GM23338 (cell line): ENCODE measurements at regions not wholly inside any gene's neighbourhood (a gene's known extent, or its start where the extent isn't known, plus 50 kb on each side); places are given as distances from the start of the nearest gene placed in this dataset.

ENCODE experiments used
- ATAC-seq: fragments of 200-7000 bp; cut with Tn5 transposase; 3 replicates; pipeline ENCODE4 v1.9.1; 2020
- DNase-seq: peaks from one replicate; pipeline ENCODE4 v3.0.0-alpha.2; 2015; ENCODE audit warnings: low spot score
- H2AFZ ChIP-seq: fragments of 200-600 bp; sonication (generic); 2 replicates; pipeline ENCODE4 v1.8.0; 2016; ENCODE audit warnings: antibody characterized with exemption, mild to moderate bottlenecking, moderate library complexity
- H3F3A ChIP-seq: fragments of 200-600 bp; sonication (generic); replicated peaks from 2 replicates; pipeline ENCODE4 v1.8.0; 2017; ENCODE audit warnings: antibody characterized with exemption, mixed run types, low read depth
- H3K27ac ChIP-seq: fragments of 200-600 bp; sonication (generic); 2 replicates; pipeline ENCODE4 v1.6.1; 2016; ENCODE audit warnings: low read depth
- H3K27me3 ChIP-seq: fragments of 200-600 bp; sonication (generic); 2 replicates; pipeline ENCODE4 v1.8.0; 2016; ENCODE audit warnings: mild to moderate bottlenecking, mixed run types, moderate library complexity; ENCODE audit not compliant: insufficient read depth
- H3K36me3 ChIP-seq: fragments of 200-600 bp; sonication (generic); 2 replicates; pipeline ENCODE4 v1.8.0; 2016; ENCODE audit warnings: mild to moderate bottlenecking; ENCODE audit not compliant: insufficient read depth
- H3K4me1 ChIP-seq: fragments of 200-600 bp; sonication (generic); 2 replicates; pipeline ENCODE4 v1.8.0; 2016; ENCODE audit warnings: mild to moderate bottlenecking, moderate library complexity; ENCODE audit not compliant: insufficient read depth
- H3K4me2 ChIP-seq: fragments of 200-600 bp; sonication (generic); 2 replicates; pipeline ENCODE4 v1.7.1; 2017; ENCODE audit warnings: mixed run types
- H3K4me3 ChIP-seq: fragments of 200-600 bp; sonication (generic); 2 replicates; pipeline ENCODE4 v1.6.1; 2016; ENCODE audit warnings: mixed run types
- H3K79me2 ChIP-seq: fragments of 200-600 bp; sonication (generic); replicated peaks from 2 replicates; pipeline ENCODE4 v1.8.0; 2017; ENCODE audit warnings: mild to moderate bottlenecking; ENCODE audit not compliant: insufficient read depth
- H3K9me2 ChIP-seq: fragments of 200-600 bp; sonication (generic); 2 replicates; pipeline ENCODE4 v1.8.0; 2017; ENCODE audit not compliant: insufficient read depth
- H4K20me1 ChIP-seq: fragments of 200-600 bp; sonication (generic); replicated peaks from 2 replicates; pipeline ENCODE4 v1.8.0; 2017; ENCODE audit warnings: mild to moderate bottlenecking; ENCODE audit not compliant: insufficient read depth
- H3K27ac Mint-ChIP-seq: 2 replicates; pipeline ENCODE4 v1.8.0; 2020; ENCODE audit warnings: inconsistent platforms, mild to moderate bottlenecking, moderate library complexity, mixed read lengths
- H3K27me3 Mint-ChIP-seq: 3 replicates; pipeline ENCODE4 v1.8.0; 2022; ENCODE audit warnings: low read depth, mild to moderate bottlenecking, moderate library complexity, mixed read lengths, inconsistent platforms; ENCODE audit not compliant: insufficient read depth, poor library complexity
- H3K36me3 Mint-ChIP-seq: 3 replicates; pipeline ENCODE4 v1.8.0; 2021; ENCODE audit warnings: low read depth, mild to moderate bottlenecking, inconsistent platforms, moderate library complexity, mixed read lengths
- H3K4me1 Mint-ChIP-seq: 3 replicates; pipeline ENCODE4 v1.8.0; 2020; ENCODE audit warnings: mild to moderate bottlenecking, inconsistent platforms, mixed read lengths
- H3K4me3 Mint-ChIP-seq: 3 replicates; pipeline ENCODE4 v1.8.0; 2021; ENCODE audit warnings: moderate library complexity, mild to moderate bottlenecking, inconsistent platforms, mixed read lengths
- H3K9me3 Mint-ChIP-seq: 3 replicates; pipeline ENCODE4 v1.8.0; 2020; ENCODE audit warnings: moderate library complexity, mild to moderate bottlenecking, inconsistent platforms, mixed read lengths
- CREB1 ChIP-seq: fragments of 250-450 bp; sonication (Bioruptor Pico); IDR thresholded peaks from 2 replicates; pipeline ENCODE4 v1.5.0; 2020; ENCODE audit warnings: low read depth, mild to moderate bottlenecking, moderate library complexity
- CTCF ChIP-seq, 2 experiments: fragments of 200-600 bp in 1 of 2; sonication (generic) in 1 of 2; conservative IDR thresholded peaks; 2 replicates each; pipeline versions ENCODE4 v1.5.1 to v1.6.1; 2016 to 2017; ENCODE audit warnings: antibody characterized with exemption in 2 of 2, low read depth in 2 of 2, mild to moderate bottlenecking in 2 of 2, moderate library complexity in 1 of 2
- ETS1 ChIP-seq: IDR thresholded peaks from 2 replicates; pipeline ENCODE4 v1.6.1; 2016; ENCODE audit warnings: antibody characterized with exemption
- EZH2 ChIP-seq: fragments of 200-600 bp; sonication (generic); IDR thresholded peaks from one replicate; pipeline ENCODE4 v1.8.0; 2017; ENCODE audit warnings: antibody characterized with exemption, mild to moderate bottlenecking, low read depth; ENCODE audit not compliant: unreplicated experiment
- EZH2phosphoT487 ChIP-seq: fragments of 200-600 bp; sonication (generic); IDR thresholded peaks from one replicate; pipeline ENCODE4 v1.8.1; 2018; ENCODE audit warnings: antibody characterized with exemption; ENCODE audit not compliant: unreplicated experiment
- JUNB ChIP-seq: IDR thresholded peaks from one replicate; pipeline ENCODE4 v1.6.1; 2016; ENCODE audit warnings: antibody characterized with exemption; ENCODE audit not compliant: unreplicated experiment
- NANOG ChIP-seq: IDR thresholded peaks from 2 replicates; pipeline ENCODE4 v1.6.1; 2016; ENCODE audit warnings: antibody characterized with exemption, borderline replicate concordance
- POLR2AphosphoS5 ChIP-seq: IDR thresholded peaks from 2 replicates; pipeline ENCODE4 v1.6.1; 2016; ENCODE audit warnings: antibody characterized with exemption, low read depth
- REST ChIP-seq: IDR thresholded peaks from one replicate; pipeline ENCODE4 v1.6.1; 2018; ENCODE audit warnings: antibody characterized with exemption; ENCODE audit not compliant: unreplicated experiment
- STAT1 ChIP-seq: IDR thresholded peaks from one replicate; pipeline ENCODE4 v1.6.1; 2016; ENCODE audit warnings: antibody characterized with exemption; ENCODE audit not compliant: unreplicated experiment
- ZNF114 ChIP-seq: fragments of 250-450 bp; sonication (Bioruptor Pico); IDR thresholded peaks from 2 replicates; pipeline ENCODE4 v1.5.0; 2020; ENCODE audit warnings: mild to moderate bottlenecking, moderate library complexity
- ZNF331 ChIP-seq: fragments of 250-450 bp; sonication (Bioruptor Pico); IDR thresholded peaks from 2 replicates; pipeline ENCODE4 v1.5.0; 2020; ENCODE audit warnings: low read depth, mild to moderate bottlenecking, moderate library complexity
- ZNF462 ChIP-seq: fragments of 250-450 bp; sonication (Bioruptor Pico); IDR thresholded peaks from 2 replicates; pipeline ENCODE4 v1.5.0; 2020; ENCODE audit warnings: mild to moderate bottlenecking, moderate library complexity

- H3K79me2 ChIP-seq, result no peaks in the 10 kb centered on the region
- no peaks in the 10 kb centered on the region; the same call in 1 of the 2 replicates for H3K36me3 ChIP-seq
- H3K36me3 Mint-ChIP-seq, result no peaks in the 10 kb centered on the region
- H4K20me1 ChIP-seq, result no peaks in the 10 kb centered on the region
- no peak overlapping the region for H3K27ac Mint-ChIP-seq
- no peaks in the 10 kb centered on the region for H3K4me1 ChIP-seq
- no peaks in the 10 kb centered on the region for H3F3A ChIP-seq
- ATAC-seq (no peak), DNase-seq (no peak)
- peaks cover 2% of the 10 kb centered on the region; the same call in 1 of the 3 replicates for H3K4me1 Mint-ChIP-seq
- H3K4me2 ChIP-seq, result no peak overlapping the region
- H3K27ac ChIP-seq, result no peak overlapping the region
- TF ChIP-seq ZNF331 (CRISPR knock-in tag), result no peak
- no peak for TF ChIP-seq EZH2
- no peak for TF ChIP-seq STAT1
- TF ChIP-seq ZNF114, result no peak
- no peak for TF ChIP-seq REST
- TF ChIP-seq POLR2AphosphoS5, result no peak
- TF ChIP-seq EZH2phosphoT487, result no peak
- TF ChIP-seq CREB1 (CRISPR knock-in tag), result no peak
- no peak for TF ChIP-seq JUNB
- no peak for TF ChIP-seq CTCF (conservative IDR thresholded peaks at IDR 0.05; ENCODE audit: low read depth in 2 of 2)
- TF ChIP-seq ETS1, result no peak
- no peak for TF ChIP-seq ZNF462 (CRISPR knock-in tag)
- no peak for TF ChIP-seq NANOG
- H3K9me3 Mint-ChIP-seq, result no peaks in the 10 kb centered on the region; the same call in 1 of the 3 replicates
- no peak overlapping the region for H2AFZ ChIP-seq
- no peak overlapping the region for H3K4me3 ChIP-seq
- no peaks in the 10 kb centered on the region for H3K27me3 ChIP-seq
- H3K27me3 Mint-ChIP-seq, result no peaks in the 10 kb centered on the region
- H3K4me3 Mint-ChIP-seq, result no peak overlapping the region
- H3K9me2 ChIP-seq, result no peaks in the 10 kb centered on the region
These were observed 605.1 kb upstream of the ID4 start for GRCh38 chr6:19231878-19232561.
